HK-2 (cell line): ENCODE measurements at regions not wholly inside any gene's neighbourhood (a gene's known extent, or its start where the extent isn't known, plus 50 kb on each side); places are given as distances from the start of the nearest gene placed in this dataset.
"Not testable (repeated sequence)": the region's sequence is repeated elsewhere in the genome, so short reads cannot be mapped to it uniquely, and the experiment has no call there.

ENCODE experiments used
- DNase-seq: peaks from one replicate; pipeline ENCODE4 v3.0.0-alpha.2; 2018; ENCODE audit not compliant: unreplicated experiment

DNA sequence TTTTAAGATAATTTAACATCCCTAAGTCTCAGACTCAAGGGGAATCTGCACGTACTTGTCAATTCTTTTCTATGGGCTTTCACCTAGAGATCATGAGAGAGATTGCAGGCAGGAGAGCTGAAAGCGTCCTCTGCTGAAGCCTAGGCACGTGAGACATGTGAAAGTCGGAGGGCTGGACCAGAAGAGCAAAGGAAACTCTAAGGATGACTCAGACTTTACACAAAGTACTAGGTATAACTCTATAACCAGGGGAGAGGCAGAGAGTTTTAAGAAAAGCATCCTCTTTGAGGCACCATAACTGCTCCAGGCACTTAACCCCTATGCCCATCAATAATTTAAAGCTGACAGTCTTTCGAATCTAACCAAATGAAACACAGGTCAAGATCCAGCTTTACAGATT is 436.6 kb downstream of the VGLL3 start:
- DNase-seq, result no peak

DNA sequence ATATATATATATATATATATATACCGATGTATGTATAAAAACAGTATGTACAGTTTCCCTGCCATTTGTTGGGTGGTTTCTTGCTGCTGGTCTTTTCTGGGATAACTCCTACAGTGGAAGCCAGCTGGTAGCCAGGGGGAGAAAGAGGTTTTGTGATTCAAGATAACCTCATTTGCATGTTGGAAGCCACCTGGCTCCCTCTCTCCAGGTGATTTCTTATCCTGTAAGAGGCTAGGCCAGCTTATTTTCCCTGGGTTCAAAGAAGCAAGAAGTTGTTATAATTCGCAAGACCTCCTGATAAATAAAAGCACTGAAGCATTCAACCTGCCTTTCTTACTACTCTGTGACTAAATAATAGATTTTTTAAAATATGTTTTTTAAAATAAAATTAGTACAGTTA is 443.3 kb downstream of the VGLL3 start:
- no peak for DNase-seq

GRCh38 chr3:86537171-86537570 is 453.8 kb downstream of the VGLL3 start:
- no peak for DNase-seq

DNA sequence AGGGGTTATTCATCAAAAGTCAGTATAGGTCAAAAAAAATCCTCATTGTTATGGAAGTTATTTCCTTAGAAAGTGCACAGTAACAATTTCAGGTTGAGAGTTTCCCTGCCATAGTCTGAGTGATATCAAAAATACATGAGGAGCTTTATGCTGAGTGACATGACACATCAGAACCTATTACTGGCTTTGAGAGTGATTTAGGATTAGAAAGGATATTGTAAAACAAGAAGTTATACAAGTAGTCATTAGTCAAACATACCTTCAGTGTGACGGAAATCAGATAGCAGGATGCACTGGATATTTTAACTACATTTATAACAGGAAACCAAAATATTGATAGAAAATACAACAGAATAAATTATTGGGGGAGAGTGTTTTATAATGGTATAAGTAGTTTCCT is 471.1 kb downstream of the VGLL3 start:
- DNase-seq, result no peak

DNA sequence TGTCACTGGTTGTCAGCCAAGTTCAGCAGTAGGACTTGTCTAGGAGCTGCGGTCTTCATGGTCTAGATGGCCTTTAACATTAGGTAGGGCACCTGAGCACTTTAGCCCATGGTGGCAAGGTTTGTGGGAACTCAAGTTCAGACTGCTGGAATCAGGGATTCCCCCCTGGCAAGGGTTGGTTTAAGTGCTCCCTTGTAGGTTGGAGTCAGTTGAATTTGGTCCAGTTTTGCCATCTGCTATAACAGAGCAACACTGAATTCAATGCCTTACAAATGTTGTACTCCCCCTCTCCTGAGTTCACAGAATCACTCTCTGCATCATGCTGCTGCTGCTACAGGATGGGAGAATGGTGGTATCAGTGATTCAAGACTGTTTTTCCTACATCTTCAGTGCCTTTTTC is 509.3 kb downstream of the VGLL3 start:
- no peak for DNase-seq

- DNase-seq, result no peak
Measured at GRCh38 chr3:86481031-86481430, 509.9 kb downstream of the VGLL3 start.

DNA sequence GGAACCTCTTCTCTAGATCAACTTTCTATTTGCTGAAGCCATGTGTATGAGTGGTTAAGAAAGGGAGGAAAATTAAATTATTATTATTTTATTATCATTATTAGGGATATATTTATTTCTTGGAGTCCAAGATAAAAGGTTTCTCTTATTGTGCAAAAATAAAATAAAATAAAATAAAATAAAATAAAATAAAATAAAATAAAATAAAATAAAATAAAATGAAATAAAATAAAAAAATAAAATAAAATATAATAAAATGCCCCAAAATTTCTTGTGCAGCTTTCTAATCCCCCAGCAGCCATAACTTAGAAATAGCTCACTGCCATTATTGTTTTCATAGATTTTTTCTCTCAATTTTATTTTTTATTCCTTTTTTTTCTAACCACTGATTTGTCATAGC is 526.8 kb downstream of the VGLL3 start:
- no peak for DNase-seq

- DNase-seq, result no peak
Measured at GRCh38 chr3:86451749-86452148, 539.2 kb downstream of the VGLL3 start.

DNA sequence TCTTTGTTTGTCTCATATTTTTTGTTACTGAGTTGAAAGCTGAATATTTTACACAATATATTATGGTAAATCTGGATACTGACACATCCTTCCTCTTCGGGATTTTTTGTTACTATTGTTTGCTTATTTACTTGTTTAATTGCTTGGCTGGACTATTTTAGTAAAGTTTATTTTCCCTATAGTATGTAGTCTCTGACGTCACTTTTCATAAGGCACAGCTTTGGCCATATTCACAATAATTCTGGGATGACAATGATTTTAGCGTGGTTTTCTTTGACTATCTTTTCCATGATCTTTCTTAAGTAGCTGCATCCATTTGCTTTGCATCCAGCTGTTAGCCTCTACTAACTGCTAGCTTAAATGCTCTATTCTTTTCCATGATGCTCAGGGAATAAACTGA is 552.4 kb downstream of the VGLL3 start:
- no peak for DNase-seq

GRCh38 chr3:86427343-86427742 is 563.6 kb downstream of the VGLL3 start:
- DNase-seq, result no peak

DNA sequence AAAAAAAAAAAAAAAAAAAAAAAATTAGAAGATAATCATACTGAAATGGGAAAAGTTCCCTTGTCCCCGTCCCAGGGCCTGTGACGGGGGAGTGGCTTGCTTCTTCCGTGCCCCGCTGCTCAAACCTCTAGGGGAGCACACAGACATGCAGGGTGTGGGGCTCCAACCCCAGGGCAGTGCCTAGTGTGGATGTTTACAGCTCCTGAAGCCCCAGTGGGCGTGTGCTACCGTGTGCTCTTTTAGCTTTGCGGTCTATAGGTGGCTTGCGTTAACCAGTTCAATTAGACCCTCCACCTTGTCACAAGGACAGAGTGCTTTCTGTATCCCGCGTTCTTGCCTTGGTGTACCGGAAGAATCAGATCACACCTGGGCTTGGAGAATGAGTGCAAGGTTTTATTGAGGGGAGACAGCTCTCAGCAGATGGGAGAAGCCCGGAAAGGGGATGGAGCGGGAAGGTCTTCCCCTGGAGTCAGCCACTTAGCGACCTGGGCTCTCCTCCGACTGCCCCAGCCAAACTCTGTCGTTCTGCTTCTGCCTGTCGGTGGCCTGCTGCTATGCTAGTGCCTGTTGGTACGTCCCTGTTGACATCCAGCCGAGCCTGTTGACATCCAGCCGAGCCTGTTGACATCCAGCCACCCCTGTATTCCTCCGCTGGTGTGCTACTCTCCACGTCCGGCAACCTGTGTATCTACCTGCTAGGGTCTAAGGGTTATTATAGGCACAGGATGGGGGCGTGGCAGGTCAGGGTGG is 569.8 kb downstream of the VGLL3 start:
- DNase-seq, result no peak

DNA sequence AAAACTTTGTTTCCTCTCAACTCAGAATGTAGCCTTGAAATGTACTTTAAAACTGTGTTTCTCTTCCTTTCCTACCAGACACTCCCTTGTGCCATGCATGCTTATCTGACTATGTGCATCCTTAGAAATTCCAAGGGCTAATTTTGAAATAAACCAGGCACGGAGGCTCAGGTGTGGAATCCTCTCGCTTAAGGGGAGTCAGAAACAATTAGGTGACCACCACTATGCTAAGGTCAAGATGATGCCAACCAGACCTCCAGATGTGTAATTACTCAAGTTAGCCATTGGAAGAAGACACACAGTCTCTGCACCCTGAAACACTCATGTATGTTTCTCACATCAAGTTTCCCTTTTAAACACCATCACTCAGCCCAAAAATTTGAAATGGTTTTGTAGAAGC is 572.1 kb downstream of the VGLL3 start:
- no peak for DNase-seq

GRCh38 chr3:86416334-86416733 is 574.6 kb downstream of the VGLL3 start:
- peak; percentile 1 for DNase-seq

DNA sequence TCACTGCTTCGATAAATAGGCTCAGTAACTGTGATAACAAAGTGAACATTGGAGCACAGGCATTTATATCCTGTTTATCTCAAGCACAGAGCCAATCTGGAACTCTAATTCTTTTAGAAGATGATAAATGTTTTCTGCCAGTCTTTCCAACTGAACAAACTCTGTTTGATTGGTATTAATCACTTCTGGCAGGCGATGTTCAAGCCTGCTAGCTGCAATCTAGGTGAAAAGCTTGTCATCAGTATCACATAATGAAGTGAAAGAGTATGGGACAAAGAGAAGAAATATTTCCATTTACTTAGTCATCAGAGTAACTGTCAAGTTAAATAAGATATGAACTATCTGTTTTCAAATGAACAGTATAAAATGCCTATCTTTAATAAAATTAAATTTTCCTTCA is 577.3 kb downstream of the VGLL3 start:
- no peak for DNase-seq

- no peak for DNase-seq
Measured at GRCh38 chr3:86410587-86410986, 580.4 kb downstream of the VGLL3 start.

GRCh38 chr3:86389759-86390158 is 601.2 kb downstream of the VGLL3 start:
- DNase-seq, result not testable (repeated sequence)

DNA sequence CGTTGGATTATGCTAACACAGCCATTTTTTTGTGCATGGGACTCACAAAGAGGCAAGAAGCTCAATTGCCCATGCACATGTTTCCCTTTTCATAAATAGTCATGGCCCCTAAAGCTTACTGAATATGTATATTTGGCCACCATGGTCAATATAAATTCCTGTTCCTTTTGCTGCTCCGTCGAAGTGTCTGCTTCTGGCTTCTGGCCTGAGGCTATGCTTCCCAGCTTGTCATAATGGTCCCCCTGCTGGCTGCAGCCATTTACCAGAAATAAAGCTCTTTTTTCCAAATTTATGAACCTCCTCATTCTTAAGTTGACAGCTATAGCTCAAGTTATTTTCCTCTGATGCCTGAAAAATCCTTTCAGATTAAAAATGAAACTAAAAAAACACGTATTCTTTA is 602.1 kb downstream of the VGLL3 start:
- no peak for DNase-seq

GRCh38 chr3:86382556-86382955 is 608.4 kb downstream of the VGLL3 start:
- DNase-seq, result no peak

- no peak for DNase-seq
Measured at GRCh38 chr3:86381247-86381646, 609.7 kb downstream of the VGLL3 start.

DNA sequence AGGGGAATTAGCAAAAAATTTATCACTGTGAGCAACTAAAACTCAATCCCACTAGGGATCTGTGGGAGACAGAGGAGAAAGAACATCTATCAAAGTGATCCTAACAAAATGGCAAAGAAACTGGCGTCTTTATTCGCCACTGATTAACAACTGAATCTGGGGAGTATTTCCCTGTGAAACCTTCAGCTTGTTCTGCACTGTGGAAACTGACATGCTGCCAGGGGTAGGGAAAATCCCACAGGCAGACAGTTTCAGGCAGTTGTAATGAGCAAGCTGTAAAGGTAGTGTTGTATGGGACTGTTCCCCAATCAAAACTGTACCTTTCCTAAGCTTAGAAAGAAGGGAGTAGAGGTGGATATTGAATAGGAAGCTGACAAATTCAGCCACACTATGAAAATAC is 611.7 kb downstream of the VGLL3 start:
- DNase-seq, result no peak

DNA sequence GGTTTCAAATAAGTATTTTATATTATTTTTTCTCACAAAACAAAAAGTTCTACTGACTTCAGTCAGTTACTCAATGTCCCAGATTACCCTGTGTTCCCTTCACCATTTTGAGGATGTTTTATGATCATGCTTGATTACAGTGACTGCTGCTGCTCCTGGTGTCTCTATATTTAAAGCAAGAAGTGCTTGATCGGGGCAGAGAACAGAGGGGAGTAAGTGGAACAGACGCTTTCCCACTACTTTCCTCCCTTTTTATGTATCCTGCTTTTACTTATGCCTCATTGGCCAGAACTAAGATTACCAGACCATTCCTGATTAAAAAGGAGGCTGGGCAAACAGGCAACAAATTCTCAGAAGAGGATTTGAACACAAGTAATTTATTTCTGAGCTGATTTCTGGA is 612.1 kb downstream of the VGLL3 start:
- no peak for DNase-seq

GRCh38 chr3:86335566-86335965 is 655.4 kb downstream of the VGLL3 start:
- not testable (repeated sequence) for DNase-seq

GRCh38 chr3:86333636-86334035 is 657.3 kb downstream of the VGLL3 start:
- DNase-seq, result no peak

DNA sequence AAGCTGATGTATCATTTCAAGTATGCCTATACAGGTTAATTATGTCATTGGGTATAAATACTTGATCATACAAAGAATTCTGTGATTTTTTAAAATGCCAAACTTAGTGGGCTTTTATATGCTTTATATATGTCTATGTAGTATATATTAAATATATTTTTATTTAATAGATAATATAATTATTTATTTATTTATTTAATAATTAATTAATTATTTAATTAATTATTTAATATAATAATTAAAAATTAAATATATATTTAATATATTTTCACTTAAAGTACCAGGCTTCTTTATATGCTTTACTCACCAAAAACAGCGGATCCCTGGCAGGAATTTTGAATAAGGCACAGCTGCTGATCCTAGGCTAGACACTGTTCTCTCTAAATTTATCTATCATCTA is 687.0 kb downstream of the VGLL3 start:
- no peak for DNase-seq
